Neural crest cell (in vitro differentiated cells): ENCODE measurements at regions not wholly inside any gene's neighbourhood (a gene's known extent, or its start where the extent isn't known, plus 50 kb on each side); places are given as distances from the start of the nearest gene placed in this dataset.
A peak's percentile ranks its signal among the peaks of the same experiment; 100 is the strongest.

Experiments
- DNase-seq: peaks from one replicate; pipeline ENCODE4 v3.0.0; 2021; ENCODE audit warnings: low read depth, mixed read lengths, low spot score
- H3K27ac Mint-ChIP-seq: one replicate; pipeline ENCODE4 v1.8.0; 2021; ENCODE audit warnings: mild to moderate bottlenecking, mixed read lengths; ENCODE audit not compliant: unreplicated experiment
- H3K27me3 Mint-ChIP-seq: 2 replicates; pipeline ENCODE4 v1.8.0; 2021; ENCODE audit warnings: low read depth, mild to moderate bottlenecking, mixed read lengths
- H3K36me3 Mint-ChIP-seq: 2 replicates; pipeline ENCODE4 v1.8.0; 2021; ENCODE audit warnings: low read depth, mild to moderate bottlenecking, mixed read lengths
- H3K4me1 Mint-ChIP-seq: 2 replicates; pipeline ENCODE4 v1.8.0; 2021; ENCODE audit warnings: mixed read lengths
- H3K4me3 Mint-ChIP-seq: one replicate; pipeline ENCODE4 v1.8.0; 2021; ENCODE audit warnings: mild to moderate bottlenecking, mixed read lengths
- H3K9me3 Mint-ChIP-seq: 2 replicates; pipeline ENCODE4 v1.8.0; 2021; ENCODE audit warnings: mixed read lengths
- CTCF ChIP-seq: fragments of 200-600 bp; sonication (generic); conservative IDR thresholded peaks from 2 replicates; pipeline ENCODE4 v1.5.0; 2021; ENCODE audit warnings: antibody characterized with exemption, mild to moderate bottlenecking

- no peaks in the 10 kb centered on the region for H3K36me3 Mint-ChIP-seq
- H3K4me3 Mint-ChIP-seq, result no peak overlapping the region
- TF ChIP-seq CTCF, result no peak
- DNase-seq, result no peak
- H3K27me3 Mint-ChIP-seq, result peaks cover 2% of the 10 kb centered on the region
- peaks cover 4% of the 10 kb centered on the region for H3K9me3 Mint-ChIP-seq
- H3K4me1 Mint-ChIP-seq, result peaks cover 6% of the 10 kb centered on the region
- H3K27ac Mint-ChIP-seq, result peak overlapping the region; percentile 70
These were observed 387.9 kb downstream of the DEPDC1B start for GRCh38 chr5:60312098-60312497.

- Mint-ChIP-seq H3K27ac (no peak overlapping the region), H3K9me3 (peaks cover 6% of the 10 kb centered on the region), H3K36me3 (no peaks in the 10 kb centered on the region), H3K4me1 (peaks cover 17% of the 10 kb centered on the region), H3K4me3 (no peak overlapping the region), H3K27me3 (no peaks in the 10 kb centered on the region)
- no peak for TF ChIP-seq CTCF
- DNase-seq, result no peak
These were observed 400.0 kb downstream of the DEPDC1B start for GRCh38 chr5:60299944-60300343.

- no peak for DNase-seq
These were observed 402.3 kb downstream of the DEPDC1B start for GRCh38 chr5:60297658-60298057.

GRCh38 chr5:60295423-60295822, 401.9 kb upstream of the PDE4D start:
- Mint-ChIP-seq H3K9me3 (no peaks in the 10 kb centered on the region), H3K4me3 (no peak overlapping the region), H3K27ac (no peak overlapping the region), H3K27me3 (no peaks in the 10 kb centered on the region), H3K36me3 (no peaks in the 10 kb centered on the region), H3K4me1 (peaks cover 17% of the 10 kb centered on the region)
- DNase-seq, result peak; percentile 2
- peak; percentile 63 for TF ChIP-seq CTCF

More at GRCh38 chr5:60297658-60298057, 402.3 kb downstream of the DEPDC1B start:
- peaks cover 3% of the 10 kb centered on the region for H3K9me3 Mint-ChIP-seq
- H3K4me3 Mint-ChIP-seq, result no peak overlapping the region
- no peaks in the 10 kb centered on the region for H3K27me3 Mint-ChIP-seq
- H3K27ac Mint-ChIP-seq, result no peak overlapping the region
- peaks cover 17% of the 10 kb centered on the region for H3K4me1 Mint-ChIP-seq
- no peaks in the 10 kb centered on the region for H3K36me3 Mint-ChIP-seq
- TF ChIP-seq CTCF, result no peak

GRCh38 chr5:60293518-60293917, 400.0 kb upstream of the PDE4D start:
- H3K27me3 Mint-ChIP-seq, result peaks cover 11% of the 10 kb centered on the region
- no peaks in the 10 kb centered on the region for H3K36me3 Mint-ChIP-seq
- no peak overlapping the region for H3K27ac Mint-ChIP-seq
- DNase-seq, result no peak
- no peaks in the 10 kb centered on the region for H3K9me3 Mint-ChIP-seq
- no peak for TF ChIP-seq CTCF
- peaks cover 14% of the 10 kb centered on the region for H3K4me1 Mint-ChIP-seq
- no peak overlapping the region for H3K4me3 Mint-ChIP-seq
